Mesothelial cell of epicardium (in vitro differentiated cells): ENCODE measurements at regions not wholly inside any gene's neighbourhood (a gene's known extent, or its start where the extent isn't known, plus 50 kb on each side); places are given as distances from the start of the nearest gene placed in this dataset.

Experiments
- DNase-seq, 2 experiments: peaks; one replicate each; pipeline ENCODE4 v3.0.0; 2021; ENCODE audit warnings: low spot score in 2 of 2; ENCODE audit not compliant: unreplicated experiment in 2 of 2
- H3K27ac Mint-ChIP-seq: 2 replicates; pipeline ENCODE4 v1.8.0; 2021; ENCODE audit warnings: mixed read lengths
- H3K27me3 Mint-ChIP-seq: 2 replicates; pipeline ENCODE4 v1.8.0; 2021; ENCODE audit warnings: low read depth, mixed read lengths
- H3K36me3 Mint-ChIP-seq: 2 replicates; pipeline ENCODE4 v1.8.0; 2021; ENCODE audit warnings: mixed read lengths
- H3K4me1 Mint-ChIP-seq: 2 replicates; pipeline ENCODE4 v1.8.0; 2021; ENCODE audit warnings: mixed read lengths
- H3K4me3 Mint-ChIP-seq: 2 replicates; pipeline ENCODE4 v1.8.0; 2021; ENCODE audit warnings: mild to moderate bottlenecking, moderate library complexity, mixed read lengths
- H3K9me3 Mint-ChIP-seq: 2 replicates; pipeline ENCODE4 v1.8.0; 2021; ENCODE audit warnings: mixed read lengths
- TF ChIP-seq, protein P1 (sequence below): fragments of 200-600 bp; sonication (generic); IDR thresholded peaks from one replicate; pipeline ENCODE4 v1.5.0; 2021; ENCODE audit warnings: antibody characterized with exemption; ENCODE audit not compliant: unreplicated experiment

DNA sequence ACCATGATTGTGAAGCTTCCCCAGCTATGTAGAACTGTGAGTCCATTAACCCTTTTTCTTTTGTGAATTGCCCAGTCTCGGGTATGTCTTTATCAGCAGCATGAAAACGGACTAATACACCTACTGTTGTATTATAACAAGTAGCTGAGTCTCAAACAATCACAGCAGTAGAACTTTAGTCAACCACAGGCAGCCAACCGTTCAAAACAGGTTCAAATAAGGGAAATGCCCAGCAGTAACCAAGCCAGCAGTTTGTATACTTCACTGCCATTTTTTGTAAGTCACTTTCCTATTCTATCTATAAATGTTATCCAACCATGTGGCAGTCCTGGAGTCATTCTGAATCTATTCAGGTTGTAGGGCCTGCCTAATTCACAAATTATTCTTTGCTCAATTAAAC lies 1560.6 kb upstream of the SLC39A10 start:
- H3K27me3 Mint-ChIP-seq, result no peaks in the 10 kb centered on the region
- H3K36me3 Mint-ChIP-seq, result no peaks in the 10 kb centered on the region
- DNase-seq, result no peak
- H3K27ac Mint-ChIP-seq, result no peak overlapping the region
- no peak overlapping the region for H3K4me3 Mint-ChIP-seq
- TF ChIP-seq, protein P1, sequence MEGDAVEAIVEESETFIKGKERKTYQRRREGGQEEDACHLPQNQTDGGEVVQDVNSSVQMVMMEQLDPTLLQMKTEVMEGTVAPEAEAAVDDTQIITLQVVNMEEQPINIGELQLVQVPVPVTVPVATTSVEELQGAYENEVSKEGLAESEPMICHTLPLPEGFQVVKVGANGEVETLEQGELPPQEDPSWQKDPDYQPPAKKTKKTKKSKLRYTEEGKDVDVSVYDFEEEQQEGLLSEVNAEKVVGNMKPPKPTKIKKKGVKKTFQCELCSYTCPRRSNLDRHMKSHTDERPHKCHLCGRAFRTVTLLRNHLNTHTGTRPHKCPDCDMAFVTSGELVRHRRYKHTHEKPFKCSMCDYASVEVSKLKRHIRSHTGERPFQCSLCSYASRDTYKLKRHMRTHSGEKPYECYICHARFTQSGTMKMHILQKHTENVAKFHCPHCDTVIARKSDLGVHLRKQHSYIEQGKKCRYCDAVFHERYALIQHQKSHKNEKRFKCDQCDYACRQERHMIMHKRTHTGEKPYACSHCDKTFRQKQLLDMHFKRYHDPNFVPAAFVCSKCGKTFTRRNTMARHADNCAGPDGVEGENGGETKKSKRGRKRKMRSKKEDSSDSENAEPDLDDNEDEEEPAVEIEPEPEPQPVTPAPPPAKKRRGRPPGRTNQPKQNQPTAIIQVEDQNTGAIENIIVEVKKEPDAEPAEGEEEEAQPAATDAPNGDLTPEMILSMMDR, result no peak
- peaks cover 5% of the 10 kb centered on the region for H3K9me3 Mint-ChIP-seq
- H3K4me1 Mint-ChIP-seq, result no peaks in the 10 kb centered on the region

GRCh38 chr2:194095359-194095758 lies 1561.7 kb upstream of the SLC39A10 start:
- H3K4me3 Mint-ChIP-seq, result no peak overlapping the region
- TF ChIP-seq, protein P1, result no peak
- H3K27me3 Mint-ChIP-seq, result no peaks in the 10 kb centered on the region
- peaks cover 5% of the 10 kb centered on the region for H3K9me3 Mint-ChIP-seq
- no peaks in the 10 kb centered on the region for H3K4me1 Mint-ChIP-seq
- no peak for DNase-seq
- H3K27ac Mint-ChIP-seq, result no peak overlapping the region
- no peaks in the 10 kb centered on the region for H3K36me3 Mint-ChIP-seq

DNA sequence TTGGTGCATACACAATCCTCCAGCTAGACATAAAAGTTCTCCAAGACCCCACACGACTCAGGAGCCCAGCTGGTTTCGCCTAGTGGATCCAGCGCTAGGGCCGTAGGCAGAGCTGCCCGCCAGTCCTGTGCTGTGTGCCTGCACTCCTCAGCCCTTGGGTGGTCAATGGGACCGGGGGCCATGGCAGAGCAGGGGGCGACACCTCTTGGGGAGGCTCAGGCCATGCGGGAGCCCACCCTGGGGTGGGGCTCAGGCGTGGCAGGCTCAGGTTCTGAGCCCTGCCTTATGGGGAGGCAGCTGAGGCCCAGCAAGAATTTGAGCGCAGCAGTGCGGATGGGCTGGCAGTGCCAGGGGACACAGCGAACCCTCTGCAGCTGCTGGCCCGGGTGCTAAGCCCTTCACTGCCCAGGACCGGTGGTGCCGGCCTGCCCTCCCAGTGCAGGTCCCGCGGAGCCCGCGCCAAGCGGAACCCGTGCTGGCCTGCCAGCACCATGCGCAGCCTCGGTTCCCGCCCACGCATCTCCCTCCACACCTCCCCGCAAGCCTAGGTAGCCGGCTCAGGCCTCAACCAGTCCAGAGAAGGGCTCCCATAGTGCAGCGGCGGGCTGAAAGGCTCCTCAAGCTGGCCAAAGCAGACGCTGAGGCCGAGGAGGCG lies 1566.6 kb upstream of the SLC39A10 start:
- H3K27ac Mint-ChIP-seq, result no peak overlapping the region
- no peak for DNase-seq
- TF ChIP-seq, protein P1, result no peak
- H3K4me1 Mint-ChIP-seq, result peaks cover 25% of the 10 kb centered on the region
- H3K36me3 Mint-ChIP-seq, result no peaks in the 10 kb centered on the region
- H3K27me3 Mint-ChIP-seq, result no peaks in the 10 kb centered on the region
- H3K4me3 Mint-ChIP-seq, result no peak overlapping the region
- H3K9me3 Mint-ChIP-seq, result peaks cover 3% of the 10 kb centered on the region

GRCh38 chr2:194087089-194087958 lies 1569.7 kb upstream of the SLC39A10 start:
- TF ChIP-seq, protein P1, result no peak
- Mint-ChIP-seq H3K27ac (peak overlapping the region; percentile 90), H3K4me1 (peaks cover 25% of the 10 kb centered on the region), H3K9me3 (peaks cover 5% of the 10 kb centered on the region), H3K27me3 (no peaks in the 10 kb centered on the region), H3K4me3 (no peak overlapping the region), H3K36me3 (no peaks in the 10 kb centered on the region)
- no peak for DNase-seq

DNA sequence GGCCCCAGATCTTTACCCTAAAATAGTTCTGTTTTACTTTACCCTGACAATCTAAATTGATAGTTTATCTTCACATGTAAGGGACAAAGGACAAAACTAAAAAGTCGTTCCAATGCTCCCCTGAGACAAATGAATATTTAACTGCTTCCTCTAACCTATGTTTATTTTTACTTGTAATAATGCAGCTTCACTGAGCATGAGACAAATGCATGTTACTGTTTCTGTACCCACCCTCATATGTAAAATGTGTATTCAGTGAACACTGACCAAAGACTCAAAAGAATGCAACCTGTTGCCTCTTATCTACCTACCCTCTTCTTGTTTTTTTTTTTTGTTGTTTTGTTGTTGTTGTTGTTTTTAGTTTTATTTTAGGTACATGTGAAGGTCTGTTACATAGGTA lies 1570.9 kb upstream of the SLC39A10 start:
- peaks cover 25% of the 10 kb centered on the region for H3K4me1 Mint-ChIP-seq
- H3K27me3 Mint-ChIP-seq, result no peaks in the 10 kb centered on the region
- no peaks in the 10 kb centered on the region for H3K36me3 Mint-ChIP-seq
- peaks cover 5% of the 10 kb centered on the region for H3K9me3 Mint-ChIP-seq
- peak overlapping the region; percentile 83 for H3K27ac Mint-ChIP-seq
- TF ChIP-seq, protein P1, result no peak
- DNase-seq, result no peak
- H3K4me3 Mint-ChIP-seq, result no peak overlapping the region
